Activated naive CD4-positive, alpha-beta T cell treated with anti-CD3 and anti-CD28 coated beads, Interleukin-2, amount 50 U/mL, for 16 hours (primary cell): ENCODE measurements at regions not wholly inside any gene's neighbourhood (a gene's known extent, or its start where the extent isn't known, plus 50 kb on each side); places are given as distances from the start of the nearest gene placed in this dataset.

Experiments
- DNase-seq: peaks from one replicate; pipeline ENCODE4 v3.0.0-alpha.2; 2020

- no peak for DNase-seq
These were observed 62.9 kb upstream of the OXGR1 start for GRCh38 chr13:97057176-97057575.

- no peak for DNase-seq
These were observed 64.1 kb upstream of the OXGR1 start for GRCh38 chr13:97058391-97058790.

- no peak for DNase-seq
These were observed 64.7 kb upstream of the OXGR1 start for GRCh38 chr13:97058926-97059325.

- DNase-seq: no peak
These were observed 73.0 kb upstream of the OXGR1 start for GRCh38 chr13:97067017-97067895.

GRCh38 chr13:97068151-97068550, 73.9 kb upstream of the OXGR1 start:
- DNase-seq: no peak

- no peak for DNase-seq
These were observed 75.0 kb upstream of the OXGR1 start for GRCh38 chr13:97069050-97069815.

GRCh38 chr13:97072297-97072696, 78.0 kb upstream of the OXGR1 start:
- no peak for DNase-seq

GRCh38 chr13:97074618-97075017, 80.3 kb upstream of the OXGR1 start:
- no peak for DNase-seq

GRCh38 chr13:97076898-97077297, 82.6 kb upstream of the OXGR1 start:
- DNase-seq: no peak

GRCh38 chr13:97077341-97077740, 83.1 kb upstream of the OXGR1 start:
- DNase-seq: no peak

- no peak for DNase-seq
These were observed 85.5 kb upstream of the OXGR1 start for GRCh38 chr13:97079726-97080125.

GRCh38 chr13:97082461-97083207, 88.4 kb upstream of the OXGR1 start:
- DNase-seq: no peak

GRCh38 chr13:97091196-97091595, 96.9 kb upstream of the OXGR1 start:
- no peak for DNase-seq

- DNase-seq: no peak
These were observed 106.5 kb upstream of the OXGR1 start for GRCh38 chr13:97100821-97101220.

GRCh38 chr13:97101912-97102708, 107.8 kb upstream of the OXGR1 start:
- no peak for DNase-seq

GRCh38 chr13:97106323-97106722, 112.0 kb upstream of the OXGR1 start:
- DNase-seq: no peak

GRCh38 chr13:97107815-97108529, 113.7 kb upstream of the OXGR1 start:
- DNase-seq: no peak

GRCh38 chr13:97108530-97108900, 113.6 kb upstream of the MBNL2 start:
- no peak for DNase-seq

GRCh38 chr13:97109256-97109655, 112.9 kb upstream of the MBNL2 start:
- DNase-seq: no peak

GRCh38 chr13:97109841-97110492, 112.2 kb upstream of the MBNL2 start:
- peak; percentile 78 for DNase-seq

- no peak for DNase-seq
These were observed 111.2 kb upstream of the MBNL2 start for GRCh38 chr13:97110936-97111335.
